Activated naive CD8-positive, alpha-beta T cell treated with anti-CD3 and anti-CD28 coated beads, Interleukin-2, amount 10 ng/mL, durations not matched to agents 7 days and 5 days (primary cell): ENCODE measurements at regions not wholly inside any gene's neighbourhood (a gene's known extent, or its start where the extent isn't known, plus 50 kb on each side); places are given as distances from the start of the nearest gene placed in this dataset.

Source experiments
- ATAC-seq: fragments of 150-1000 bp; cut with Tn5 transposase; one replicate; pipeline ENCODE4 v1.10.0; 2021; ENCODE audit warnings: low read depth, moderate library complexity
- POLR2A ChIA-PET: fragments of 350-600 bp; sonication (Branson Sonifier 250); formaldehyde crosslinking; loops from one replicate; lab custom pipeline; 2021; ENCODE audit warnings: antibody characterized with exemption; lab: Charles Lee
- DNase-seq: peaks from one replicate; pipeline ENCODE4 v3.0.0; 2021
- H3K27ac Mint-ChIP-seq: one replicate; pipeline ENCODE4 v1.8.0; 2022; ENCODE audit warnings: mild to moderate bottlenecking, mixed read lengths
- H3K27me3 Mint-ChIP-seq: one replicate; pipeline ENCODE4 v1.8.0; 2022; ENCODE audit warnings: mild to moderate bottlenecking, moderate library complexity, mixed read lengths
- H3K36me3 Mint-ChIP-seq: one replicate; pipeline ENCODE4 v1.8.0; 2021; ENCODE audit warnings: mild to moderate bottlenecking, mixed read lengths
- H3K4me1 Mint-ChIP-seq: one replicate; pipeline ENCODE4 v1.8.0; 2021; ENCODE audit warnings: mixed read lengths
- H3K4me3 Mint-ChIP-seq: one replicate; pipeline ENCODE4 v1.8.0; 2022; ENCODE audit warnings: mild to moderate bottlenecking, moderate library complexity, mixed read lengths
- H3K9me3 Mint-ChIP-seq: one replicate; pipeline ENCODE4 v1.8.0; 2021; ENCODE audit warnings: mixed read lengths

- Mint-ChIP-seq H3K4me1 (no peaks in the 10 kb centered on the region), H3K27ac (no peak overlapping the region), H3K4me3 (no peak overlapping the region), H3K9me3 (no peaks in the 10 kb centered on the region), H3K27me3 (peaks cover 2% of the 10 kb centered on the region), H3K36me3 (no peaks in the 10 kb centered on the region)
- DNase-seq (no peak), ATAC-seq (no peak)
- POLR2A ChIA-PET, result no interaction called here
Measured at GRCh38 chr4:41385481-41385880, 128.8 kb downstream of the UCHL1 start.

- DNase-seq (no peak), ATAC-seq (no peak)
- POLR2A ChIA-PET, result no interaction called here
- H3K36me3 Mint-ChIP-seq, result no peaks in the 10 kb centered on the region
- no peaks in the 10 kb centered on the region for H3K4me1 Mint-ChIP-seq
- H3K27ac Mint-ChIP-seq, result no peak overlapping the region
- no peak overlapping the region for H3K4me3 Mint-ChIP-seq
- H3K9me3 Mint-ChIP-seq, result no peaks in the 10 kb centered on the region
- peaks cover 2% of the 10 kb centered on the region for H3K27me3 Mint-ChIP-seq
Measured at GRCh38 chr4:41388080-41388479, 131.4 kb downstream of the UCHL1 start.

GRCh38 chr4:41389356-41389755 lies 132.6 kb downstream of the UCHL1 start:
- no peaks in the 10 kb centered on the region for H3K4me1 Mint-ChIP-seq
- H3K27ac Mint-ChIP-seq, result no peak overlapping the region
- no peak overlapping the region for H3K4me3 Mint-ChIP-seq
- H3K9me3 Mint-ChIP-seq, result no peaks in the 10 kb centered on the region
- POLR2A ChIA-PET, result no interaction called here
- DNase-seq (no peak), ATAC-seq (no peak)
- H3K27me3 Mint-ChIP-seq, result peaks cover 2% of the 10 kb centered on the region
- no peaks in the 10 kb centered on the region for H3K36me3 Mint-ChIP-seq

GRCh38 chr4:41390661-41391060 lies 133.9 kb downstream of the UCHL1 start:
- Mint-ChIP-seq H3K27ac (no peak overlapping the region), H3K4me3 (no peak overlapping the region), H3K27me3 (peaks cover under 1% of the 10 kb centered on the region), H3K9me3 (no peaks in the 10 kb centered on the region), H3K4me1 (no peaks in the 10 kb centered on the region), H3K36me3 (no peaks in the 10 kb centered on the region)
- no peak for DNase-seq
- ATAC-seq, result no peak
- POLR2A ChIA-PET, result no interaction called here

GRCh38 chr4:41391271-41391670 lies 134.5 kb downstream of the UCHL1 start:
- no peaks in the 10 kb centered on the region for H3K27me3 Mint-ChIP-seq
- no peaks in the 10 kb centered on the region for H3K9me3 Mint-ChIP-seq
- POLR2A ChIA-PET, result no interaction called here
- H3K27ac Mint-ChIP-seq, result no peak overlapping the region
- DNase-seq (no peak), ATAC-seq (no peak)
- no peaks in the 10 kb centered on the region for H3K36me3 Mint-ChIP-seq
- no peak overlapping the region for H3K4me3 Mint-ChIP-seq
- no peaks in the 10 kb centered on the region for H3K4me1 Mint-ChIP-seq

- POLR2A ChIA-PET, result no interaction called here
- Mint-ChIP-seq H3K36me3 (no peaks in the 10 kb centered on the region), H3K4me1 (no peaks in the 10 kb centered on the region), H3K4me3 (no peak overlapping the region), H3K27me3 (no peaks in the 10 kb centered on the region), H3K27ac (no peak overlapping the region), H3K9me3 (no peaks in the 10 kb centered on the region)
- DNase-seq (no peak), ATAC-seq (no peak)
Measured at GRCh38 chr4:41394481-41394894, 137.8 kb downstream of the UCHL1 start.

GRCh38 chr4:41396214-41396613 lies 139.5 kb downstream of the UCHL1 start:
- no peaks in the 10 kb centered on the region for H3K36me3 Mint-ChIP-seq
- H3K4me1 Mint-ChIP-seq, result no peaks in the 10 kb centered on the region
- H3K4me3 Mint-ChIP-seq, result no peak overlapping the region
- POLR2A ChIA-PET, result no interaction called here
- ATAC-seq (no peak), DNase-seq (no peak)
- no peaks in the 10 kb centered on the region for H3K9me3 Mint-ChIP-seq
- no peak overlapping the region for H3K27ac Mint-ChIP-seq
- no peaks in the 10 kb centered on the region for H3K27me3 Mint-ChIP-seq

- H3K27me3 Mint-ChIP-seq, result no peaks in the 10 kb centered on the region
- no peaks in the 10 kb centered on the region for H3K9me3 Mint-ChIP-seq
- H3K4me1 Mint-ChIP-seq, result no peaks in the 10 kb centered on the region
- H3K36me3 Mint-ChIP-seq, result no peaks in the 10 kb centered on the region
- no peak overlapping the region for H3K4me3 Mint-ChIP-seq
- no peak for DNase-seq
- POLR2A ChIA-PET, result no interaction called here
- no peak for ATAC-seq
- no peak overlapping the region for H3K27ac Mint-ChIP-seq
Measured at GRCh38 chr4:41396869-41397268, 140.1 kb downstream of the UCHL1 start.

GRCh38 chr4:41399231-41399630 lies 138.7 kb upstream of the LIMCH1 start:
- POLR2A ChIA-PET, result no interaction called here
- Mint-ChIP-seq H3K27ac (no peak overlapping the region), H3K27me3 (no peaks in the 10 kb centered on the region), H3K4me3 (no peak overlapping the region), H3K4me1 (no peaks in the 10 kb centered on the region), H3K36me3 (no peaks in the 10 kb centered on the region), H3K9me3 (no peaks in the 10 kb centered on the region)
- ATAC-seq (no peak), DNase-seq (no peak)

GRCh38 chr4:41400296-41400695 lies 137.7 kb upstream of the LIMCH1 start:
- Mint-ChIP-seq H3K36me3 (no peaks in the 10 kb centered on the region), H3K27me3 (no peaks in the 10 kb centered on the region), H3K27ac (no peak overlapping the region), H3K9me3 (no peaks in the 10 kb centered on the region), H3K4me1 (no peaks in the 10 kb centered on the region), H3K4me3 (no peak overlapping the region)
- DNase-seq (no peak), ATAC-seq (no peak)
- POLR2A ChIA-PET, result no interaction called here

GRCh38 chr4:41405464-41406112 lies 132.4 kb upstream of the LIMCH1 start:
- ATAC-seq (no peak), DNase-seq (no peak)
- Mint-ChIP-seq H3K9me3 (no peaks in the 10 kb centered on the region), H3K27me3 (no peaks in the 10 kb centered on the region), H3K27ac (no peak overlapping the region), H3K36me3 (no peaks in the 10 kb centered on the region), H3K4me1 (no peaks in the 10 kb centered on the region), H3K4me3 (no peak overlapping the region)
- POLR2A ChIA-PET, result no interaction called here

- Mint-ChIP-seq H3K36me3 (no peaks in the 10 kb centered on the region), H3K9me3 (no peaks in the 10 kb centered on the region), H3K27me3 (no peaks in the 10 kb centered on the region), H3K27ac (no peak overlapping the region), H3K4me1 (no peaks in the 10 kb centered on the region), H3K4me3 (no peak overlapping the region)
- POLR2A ChIA-PET, result no interaction called here
- DNase-seq (no peak), ATAC-seq (no peak)
Measured at GRCh38 chr4:41406113-41406516, 131.8 kb upstream of the LIMCH1 start.

- no peaks in the 10 kb centered on the region for H3K4me1 Mint-ChIP-seq
- ATAC-seq, result no peak
- H3K36me3 Mint-ChIP-seq, result no peaks in the 10 kb centered on the region
- no peaks in the 10 kb centered on the region for H3K27me3 Mint-ChIP-seq
- POLR2A ChIA-PET, result no interaction called here
- no peaks in the 10 kb centered on the region for H3K9me3 Mint-ChIP-seq
- no peak overlapping the region for H3K27ac Mint-ChIP-seq
- DNase-seq, result no peak
- H3K4me3 Mint-ChIP-seq, result no peak overlapping the region
Measured at GRCh38 chr4:41408150-41408549, 129.8 kb upstream of the LIMCH1 start.

- Mint-ChIP-seq H3K36me3 (no peaks in the 10 kb centered on the region), H3K4me3 (no peak overlapping the region), H3K9me3 (no peaks in the 10 kb centered on the region), H3K27ac (no peak overlapping the region), H3K27me3 (no peaks in the 10 kb centered on the region), H3K4me1 (peaks cover 3% of the 10 kb centered on the region)
- no peak for DNase-seq
- no peak for ATAC-seq
- POLR2A ChIA-PET, result no interaction called here
Measured at GRCh38 chr4:41408859-41409593, 128.9 kb upstream of the LIMCH1 start.
